Fibroblast of the aortic adventitia (primary cell): ENCODE measurements at regions not wholly inside any gene's neighbourhood (a gene's known extent, or its start where the extent isn't known, plus 50 kb on each side); places are given as distances from the start of the nearest gene placed in this dataset. TPM values are rescaled to one million over a fixed set of nuclear protein-coding genes. Genes with fewer than 3 reads are reported as not detected.

Experiments used
- DNase-seq: peaks from one replicate; pipeline ENCODE4 v3.0.0-alpha.2; 2010; ENCODE audit warnings: low read depth
- H3K4me3 ChIP-seq: 2 replicates; pipeline ENCODE4 v1.5.1; 2011; ENCODE audit warnings: low read depth, mild to moderate bottlenecking, control low read depth, low read length, moderate library complexity
- small RNA-seq: library from RNA; depleted of rRNA; stranded (forward); fragments of <200 nt; gene quantifications from one replicate; pipeline ENCODE3, GENCODE V24; 2012
- TF ChIP-seq, protein P1 (sequence below): IDR thresholded peaks from 2 replicates; pipeline ENCODE4 v1.5.1; 2011; ENCODE audit warnings: mild to moderate bottlenecking, low read length, control low read depth, inconsistent platforms; ENCODE audit not compliant: insufficient read depth

DNA sequence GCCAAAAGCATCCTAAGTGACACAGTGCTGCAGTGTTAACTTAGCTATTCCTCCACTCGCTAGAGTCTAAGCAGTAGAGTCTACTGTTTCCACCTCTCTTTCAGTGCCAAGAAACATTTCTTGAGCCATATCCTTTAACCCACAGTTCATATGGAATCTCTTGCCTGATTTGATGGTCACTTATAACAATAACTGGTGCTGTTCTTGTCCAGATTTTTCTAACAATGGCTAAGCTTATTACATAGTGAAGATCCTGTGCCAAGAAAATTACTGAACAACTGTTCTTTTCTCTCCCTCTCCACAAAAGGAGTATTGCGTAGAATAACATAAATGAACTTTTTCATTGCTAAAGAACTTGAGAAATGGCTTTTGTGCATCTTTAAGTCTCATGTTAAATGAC is 121.3 kb downstream of the CDC7 start:
- peak; percentile 63 for DNase-seq
- TF ChIP-seq, protein P1, sequence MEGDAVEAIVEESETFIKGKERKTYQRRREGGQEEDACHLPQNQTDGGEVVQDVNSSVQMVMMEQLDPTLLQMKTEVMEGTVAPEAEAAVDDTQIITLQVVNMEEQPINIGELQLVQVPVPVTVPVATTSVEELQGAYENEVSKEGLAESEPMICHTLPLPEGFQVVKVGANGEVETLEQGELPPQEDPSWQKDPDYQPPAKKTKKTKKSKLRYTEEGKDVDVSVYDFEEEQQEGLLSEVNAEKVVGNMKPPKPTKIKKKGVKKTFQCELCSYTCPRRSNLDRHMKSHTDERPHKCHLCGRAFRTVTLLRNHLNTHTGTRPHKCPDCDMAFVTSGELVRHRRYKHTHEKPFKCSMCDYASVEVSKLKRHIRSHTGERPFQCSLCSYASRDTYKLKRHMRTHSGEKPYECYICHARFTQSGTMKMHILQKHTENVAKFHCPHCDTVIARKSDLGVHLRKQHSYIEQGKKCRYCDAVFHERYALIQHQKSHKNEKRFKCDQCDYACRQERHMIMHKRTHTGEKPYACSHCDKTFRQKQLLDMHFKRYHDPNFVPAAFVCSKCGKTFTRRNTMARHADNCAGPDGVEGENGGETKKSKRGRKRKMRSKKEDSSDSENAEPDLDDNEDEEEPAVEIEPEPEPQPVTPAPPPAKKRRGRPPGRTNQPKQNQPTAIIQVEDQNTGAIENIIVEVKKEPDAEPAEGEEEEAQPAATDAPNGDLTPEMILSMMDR = no peak
- no peak overlapping the region for H3K4me3 ChIP-seq

DNA sequence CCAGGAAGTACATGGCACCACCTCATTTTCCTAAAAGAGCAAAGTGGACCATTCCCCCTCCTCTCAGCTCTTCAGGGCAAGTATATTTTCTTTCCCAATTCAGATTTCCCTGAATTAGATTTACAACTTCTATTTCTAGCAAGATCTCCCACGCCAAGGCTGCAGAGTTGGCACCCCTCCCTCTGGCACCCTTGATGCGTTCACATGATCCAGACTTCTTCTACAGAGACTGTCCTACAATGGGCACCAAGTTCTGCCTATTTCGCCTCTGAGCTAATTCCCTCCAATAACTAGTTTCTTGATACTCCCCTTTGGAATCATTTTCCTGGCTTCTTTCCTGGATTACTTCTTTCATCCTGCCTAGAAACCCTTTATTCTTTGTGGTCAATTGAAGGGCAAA is 122.0 kb downstream of the CDC7 start:
- TF ChIP-seq, protein P1 = no peak
- H3K4me3 ChIP-seq = no peak overlapping the region
- DNase-seq = peak; percentile 77

DNA sequence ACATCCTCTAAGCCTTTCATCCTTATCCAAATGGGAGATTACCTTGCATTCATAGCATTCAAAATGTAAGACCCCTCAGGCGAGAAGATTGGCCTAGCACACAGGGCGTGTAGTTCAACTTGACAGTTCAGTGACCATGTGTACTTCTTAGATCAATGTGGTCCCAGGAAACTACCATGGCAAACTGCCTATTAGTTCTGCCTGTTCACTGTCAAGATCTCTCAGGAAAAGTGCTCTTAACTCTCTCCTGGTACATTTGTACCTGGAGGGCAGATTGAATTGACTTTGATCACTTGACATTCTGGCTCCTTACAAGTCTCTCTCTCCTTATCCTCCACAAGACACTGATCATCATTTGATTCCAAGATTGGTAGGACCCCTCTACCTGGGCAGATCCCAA is 122.4 kb downstream of the CDC7 start:
- DNase-seq = no peak
- H3K4me3 ChIP-seq = no peak overlapping the region
- TF ChIP-seq, protein P1 = no peak

DNA sequence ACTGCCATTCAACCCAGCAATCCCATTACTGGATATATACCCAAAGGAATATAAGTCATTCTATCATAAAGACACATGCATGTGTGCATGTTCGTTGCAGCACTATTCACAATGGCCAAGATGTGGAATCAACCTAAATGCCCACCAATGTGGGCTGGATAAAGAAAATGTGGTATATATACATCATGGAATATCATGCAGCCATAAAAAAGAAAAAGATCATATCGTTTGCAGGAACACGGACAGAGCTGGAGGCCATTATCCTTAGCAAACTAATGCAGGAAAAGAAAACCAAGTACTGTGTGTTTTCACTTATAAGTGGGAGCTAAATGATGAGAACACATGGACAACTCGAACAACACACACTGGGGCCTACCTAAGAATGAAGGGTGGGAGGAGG is 123.7 kb downstream of the CDC7 start:
- TF ChIP-seq, protein P1 = no peak
- H3K4me3 ChIP-seq = no peak overlapping the region
- no peak for DNase-seq

Small RNA genes in the stretch of these regions (small RNA-seq; reads per million reads assigned to genes)
- not detected for gene AL714022.1
